GM12891 (cell line): ENCODE measurements at regions not wholly inside any gene's neighbourhood (a gene's known extent, or its start where the extent isn't known, plus 50 kb on each side); places are given as distances from the start of the nearest gene placed in this dataset.

Source experiments
- POLR2A ChIP-seq: IDR thresholded peaks from 2 replicates; pipeline ENCODE4 v1.6.1; 2011; ENCODE audit warnings: low read depth, low read length, control low read depth
- POLR2AphosphoS5 ChIP-seq: IDR thresholded peaks from 2 replicates; pipeline ENCODE4 v1.6.1; 2011; ENCODE audit warnings: low read depth, low read length, control low read depth
- POU2F2 ChIP-seq: IDR thresholded peaks from 2 replicates; pipeline ENCODE4 v1.6.1; 2011; ENCODE audit warnings: low read depth, mild to moderate bottlenecking, control low read depth, low read length, moderate library complexity
- SPI1 ChIP-seq: IDR thresholded peaks from 2 replicates; pipeline ENCODE4 v1.6.1; 2011; ENCODE audit warnings: low read depth, low read length, control low read depth
- TAF1 ChIP-seq: IDR thresholded peaks from 2 replicates; pipeline ENCODE4 v1.6.1; 2011; ENCODE audit warnings: low read depth, low read length, control low read depth

- no peak for TF ChIP-seq POLR2A
- no peak for TF ChIP-seq POLR2AphosphoS5
- TF ChIP-seq POU2F2: no peak
- no peak for TF ChIP-seq TAF1
- TF ChIP-seq SPI1: no peak
Observed at GRCh38 chr5:44747396-44747795, 61.4 kb upstream of the MRPS30 start.
